ENCODE measurements at regions not wholly inside any gene's neighbourhood (a gene's known extent, or its start where the extent isn't known, plus 50 kb on each side); places are given as distances from the start of the nearest gene placed in this dataset.

DNA sequence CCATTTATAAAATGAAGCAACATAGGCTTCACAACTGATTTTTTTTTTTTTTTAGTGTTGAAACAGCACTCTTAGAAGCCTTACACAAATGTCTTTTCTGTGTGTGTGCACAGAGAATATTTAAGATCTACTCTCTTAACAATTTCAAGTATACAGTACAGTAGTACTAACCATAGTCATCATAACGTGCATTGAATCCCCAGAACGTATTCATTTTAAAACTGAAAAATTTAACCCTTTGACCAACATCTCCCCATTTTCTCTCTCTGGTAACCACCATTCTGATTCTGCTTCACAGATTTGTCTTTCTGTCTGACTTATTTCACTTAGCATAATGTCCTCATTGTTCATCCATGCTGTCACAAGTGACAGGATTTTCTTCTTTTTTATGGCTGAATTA is 475.6 kb downstream of the RFPL4B start:
- no peaks in the 10 kb centered on the region for H3K36me3 Mint-ChIP-seq (ENCODE audit: insufficient read depth)
- H3K9me3 Mint-ChIP-seq = peaks cover 9% of the 10 kb centered on the region
- no peaks in the 10 kb centered on the region for H3K27me3 Mint-ChIP-seq

DNA sequence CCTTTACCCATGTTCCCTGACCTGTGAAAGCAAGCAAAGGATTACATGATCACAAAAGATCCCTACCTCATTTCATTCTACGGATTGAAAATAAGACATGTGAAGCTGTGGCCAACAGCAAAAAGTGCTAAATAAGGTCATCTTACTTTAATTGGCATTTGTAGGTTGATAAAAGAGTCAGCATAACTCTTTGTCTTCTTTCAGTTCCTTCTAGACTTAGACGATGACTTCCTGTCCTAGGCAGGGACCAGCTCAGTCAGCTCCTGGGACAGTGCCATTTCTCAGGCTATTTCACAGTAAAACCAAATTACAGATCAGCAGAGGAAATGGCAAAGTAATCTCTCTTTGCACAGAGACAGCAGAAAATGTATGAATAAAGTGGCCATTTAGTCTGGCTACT is 480.7 kb downstream of the RFPL4B start:
- Mint-ChIP-seq H3K27ac (ENCODE audit: low read depth) (no peak overlapping the region), H3K4me1 (no peaks in the 10 kb centered on the region), H3K27me3 (no peaks in the 10 kb centered on the region), H3K36me3 (ENCODE audit: insufficient read depth) (no peaks in the 10 kb centered on the region), H3K4me3 (no peak overlapping the region), H3K9me3 (no peaks in the 10 kb centered on the region)
- DNase-seq (ENCODE audit: low spot score in 2 of 2) (no peak), ATAC-seq (replicated peaks; ENCODE audit: extremely low read depth, poor library complexity, severe bottlenecking) (no peak)

More for the DNA sequence above, 475.6 kb downstream of the RFPL4B start:
- Mint-ChIP-seq H3K4me1 (no peaks in the 10 kb centered on the region), H3K4me3 (no peak overlapping the region), H3K27ac (ENCODE audit: low read depth) (no peak overlapping the region)
- DNase-seq (ENCODE audit: low spot score in 2 of 2) (no peak), ATAC-seq (replicated peaks; ENCODE audit: extremely low read depth, poor library complexity, severe bottlenecking) (no peak)

DNA sequence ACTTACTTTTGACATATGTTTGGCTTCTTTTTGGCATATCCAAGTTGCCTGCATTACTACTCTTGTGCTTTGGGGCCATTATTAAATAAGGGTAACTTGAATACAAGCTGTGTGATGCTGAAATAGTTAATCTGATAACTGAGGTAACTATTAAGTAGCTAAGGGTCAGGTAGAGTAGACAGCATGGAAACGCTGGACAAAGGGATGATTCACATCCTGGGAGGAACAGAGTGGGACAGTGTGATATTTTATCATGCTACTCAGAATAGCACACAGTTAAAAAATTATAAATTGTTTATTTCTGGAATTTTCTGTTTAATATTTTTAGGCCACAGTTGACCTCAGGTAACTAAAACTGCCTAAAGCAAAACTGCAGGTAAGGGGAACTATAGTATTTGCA is 483.9 kb downstream of the RFPL4B start:
- no peaks in the 10 kb centered on the region for H3K9me3 Mint-ChIP-seq
- no peak for ATAC-seq (replicated peaks; ENCODE audit: extremely low read depth, poor library complexity, severe bottlenecking)

DNA sequence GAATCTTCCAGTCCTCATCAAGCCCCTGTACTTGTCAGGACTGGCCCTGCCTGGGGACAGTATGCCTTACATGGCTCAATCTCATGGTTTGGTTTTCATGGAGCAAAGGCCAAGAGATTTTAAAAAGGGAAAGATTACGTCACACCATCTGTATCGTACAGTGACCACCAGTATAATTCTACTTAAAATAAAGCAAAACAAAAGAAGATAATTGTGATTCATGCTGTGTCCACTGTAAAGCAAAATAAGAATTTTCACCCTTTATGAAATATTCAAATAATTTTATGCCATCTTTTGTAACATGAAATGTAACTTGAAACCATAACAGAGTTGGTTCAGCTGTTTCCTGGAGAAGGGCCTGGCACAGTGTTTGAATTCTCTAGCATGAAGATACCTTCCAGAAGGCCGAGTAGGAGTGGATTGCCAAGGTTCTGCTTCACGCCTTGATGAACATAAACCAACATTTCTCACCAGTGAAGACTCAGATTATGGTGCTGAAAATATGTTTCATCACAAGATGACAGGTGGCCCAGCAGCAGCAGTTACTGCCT is 486.5 kb downstream of the RFPL4B start:
- DNase-seq (ENCODE audit: low spot score in 2 of 2) (no peak), ATAC-seq (replicated peaks; ENCODE audit: extremely low read depth, poor library complexity, severe bottlenecking) (no peak)
- no peaks in the 10 kb centered on the region for H3K4me1 Mint-ChIP-seq
- no peak overlapping the region for H3K27ac Mint-ChIP-seq (ENCODE audit: low read depth)
- no peaks in the 10 kb centered on the region for H3K27me3 Mint-ChIP-seq
- H3K9me3 Mint-ChIP-seq = no peaks in the 10 kb centered on the region
- no peak overlapping the region for H3K4me3 Mint-ChIP-seq
- H3K36me3 Mint-ChIP-seq (ENCODE audit: insufficient read depth) = no peaks in the 10 kb centered on the region

More for the DNA sequence above, 483.9 kb downstream of the RFPL4B start:
- Mint-ChIP-seq H3K4me3 (no peak overlapping the region), H3K4me1 (no peaks in the 10 kb centered on the region), H3K27ac (ENCODE audit: low read depth) (no peak overlapping the region), H3K36me3 (ENCODE audit: insufficient read depth) (no peaks in the 10 kb centered on the region), H3K27me3 (no peaks in the 10 kb centered on the region)
- DNase-seq (ENCODE audit: low spot score in 2 of 2) = no peak

DNA sequence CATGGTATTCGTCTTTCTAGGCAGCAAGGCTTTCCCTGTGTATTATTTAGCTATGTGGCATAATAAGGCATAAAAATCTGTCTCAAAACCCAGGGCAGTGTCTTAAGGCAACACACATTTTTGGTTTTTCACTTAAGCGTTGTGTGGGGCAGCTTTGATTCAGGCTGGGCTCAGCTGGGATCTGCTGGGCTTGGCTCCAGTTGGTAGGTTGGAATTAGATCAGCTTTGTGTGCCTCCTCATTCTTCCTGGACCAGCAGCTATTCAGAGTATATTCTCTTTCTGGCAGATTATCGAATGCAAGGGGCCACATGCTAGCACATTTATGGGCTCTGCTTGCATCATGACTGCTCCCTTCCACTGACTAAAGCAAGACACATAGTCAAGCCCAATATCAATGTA is 487.9 kb downstream of the RFPL4B start:
- ATAC-seq (replicated peaks; ENCODE audit: extremely low read depth, poor library complexity, severe bottlenecking) (no peak), DNase-seq (ENCODE audit: low spot score in 2 of 2) (no peak)
- H3K9me3 Mint-ChIP-seq = no peaks in the 10 kb centered on the region
- no peaks in the 10 kb centered on the region for H3K4me1 Mint-ChIP-seq
- H3K4me3 Mint-ChIP-seq = no peak overlapping the region
- no peaks in the 10 kb centered on the region for H3K27me3 Mint-ChIP-seq
- no peaks in the 10 kb centered on the region for H3K36me3 Mint-ChIP-seq (ENCODE audit: insufficient read depth)
- H3K27ac Mint-ChIP-seq (ENCODE audit: low read depth) = no peak overlapping the region

DNA sequence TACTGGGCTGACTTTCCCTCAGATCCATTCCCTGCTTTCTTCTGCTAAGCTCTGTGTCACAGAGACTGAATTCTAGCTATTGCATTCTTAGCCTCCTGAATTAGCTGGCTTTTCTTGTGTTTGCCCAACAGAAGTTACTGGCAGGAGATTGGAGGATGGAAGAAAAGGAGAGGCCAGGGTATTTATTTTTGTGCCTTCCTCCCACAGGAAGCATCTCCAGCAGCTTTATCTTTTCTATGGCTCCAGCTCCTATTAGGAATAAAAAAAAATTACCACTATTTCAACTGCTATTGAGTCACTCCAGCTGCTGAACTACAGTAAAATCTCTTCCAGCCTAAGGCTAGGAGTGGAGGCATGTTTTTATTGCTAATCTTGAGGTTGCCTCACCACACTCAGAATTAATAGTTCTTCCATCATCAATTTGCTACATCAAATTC is 492.4 kb downstream of the RFPL4B start:
- Mint-ChIP-seq H3K4me1 (no peaks in the 10 kb centered on the region), H3K27me3 (no peaks in the 10 kb centered on the region), H3K36me3 (ENCODE audit: insufficient read depth) (peaks cover 2% of the 10 kb centered on the region), H3K9me3 (peaks cover 11% of the 10 kb centered on the region), H3K27ac (ENCODE audit: low read depth) (no peak overlapping the region), H3K4me3 (no peak overlapping the region)
- DNase-seq (ENCODE audit: low spot score in 2 of 2) = no peak
- ATAC-seq (replicated peaks; ENCODE audit: extremely low read depth, poor library complexity, severe bottlenecking) = no peak

DNA sequence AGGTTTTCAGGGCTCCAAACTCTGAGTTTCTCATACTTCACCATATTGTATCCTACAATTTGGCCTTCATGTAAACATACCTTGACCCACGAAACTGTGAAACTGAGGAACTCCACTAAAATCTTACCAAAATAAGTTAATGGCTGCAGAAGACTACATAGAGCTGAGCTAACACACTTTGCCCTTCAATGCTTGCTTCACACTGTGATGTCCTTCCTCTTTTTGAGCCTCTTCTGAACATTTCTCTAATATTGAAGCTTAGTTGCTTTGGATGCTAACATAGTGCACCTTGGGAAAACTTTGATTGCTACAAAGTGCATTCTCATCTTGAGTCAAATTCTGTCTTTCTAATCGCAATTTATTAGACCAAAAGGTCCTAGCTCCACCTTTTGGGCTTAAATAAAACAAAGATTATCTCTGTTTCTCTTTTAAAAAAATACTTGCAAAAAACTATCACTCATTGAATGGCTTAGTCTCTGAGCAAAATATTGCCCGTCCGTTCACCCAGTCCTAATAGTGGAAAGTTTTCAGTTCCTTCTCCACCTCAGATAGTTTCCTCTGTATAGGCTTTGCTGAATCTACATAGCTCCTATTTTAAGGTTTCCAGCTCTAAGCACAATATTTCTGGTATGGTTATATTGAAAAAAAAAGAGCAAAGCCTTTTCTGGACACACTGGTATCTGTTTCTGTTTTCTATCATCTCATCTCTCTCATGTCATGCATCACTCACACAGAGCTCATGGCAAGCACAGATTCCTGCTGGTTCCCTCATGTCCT is 494.6 kb downstream of the RFPL4B start:
- DNase-seq (ENCODE audit: low spot score in 2 of 2) (no peak), ATAC-seq (replicated peaks; ENCODE audit: extremely low read depth, poor library complexity, severe bottlenecking) (no peak)
- Mint-ChIP-seq H3K9me3 (peaks cover 11% of the 10 kb centered on the region), H3K36me3 (ENCODE audit: insufficient read depth) (peaks cover 2% of the 10 kb centered on the region), H3K4me3 (no peak overlapping the region), H3K4me1 (no peaks in the 10 kb centered on the region), H3K27ac (ENCODE audit: low read depth) (no peak overlapping the region), H3K27me3 (no peaks in the 10 kb centered on the region)

DNA sequence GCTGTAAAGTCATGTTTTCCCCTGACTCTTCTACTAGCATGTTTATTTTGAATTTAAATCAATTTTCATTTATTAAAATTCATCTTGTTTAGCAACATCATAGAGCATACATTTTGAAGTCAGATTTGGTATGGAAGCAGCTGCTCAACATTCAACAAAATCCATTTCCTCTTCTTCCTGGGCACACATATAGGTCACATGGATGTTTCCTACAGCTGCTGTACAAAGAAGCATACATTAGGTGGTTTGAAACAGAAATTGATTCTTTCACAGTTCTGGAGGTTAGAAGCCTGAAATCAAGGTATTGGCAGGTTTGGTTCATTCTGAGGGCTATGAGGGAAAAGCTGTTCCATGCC is 495.2 kb downstream of the RFPL4B start:
- DNase-seq (ENCODE audit: low spot score in 2 of 2) (no peak), ATAC-seq (replicated peaks; ENCODE audit: extremely low read depth, poor library complexity, severe bottlenecking) (no peak)
- Mint-ChIP-seq H3K4me3 (no peak overlapping the region), H3K27me3 (no peaks in the 10 kb centered on the region), H3K9me3 (peaks cover 16% of the 10 kb centered on the region), H3K36me3 (ENCODE audit: insufficient read depth) (peaks cover 2% of the 10 kb centered on the region), H3K4me1 (no peaks in the 10 kb centered on the region), H3K27ac (ENCODE audit: low read depth) (no peak overlapping the region)

DNA sequence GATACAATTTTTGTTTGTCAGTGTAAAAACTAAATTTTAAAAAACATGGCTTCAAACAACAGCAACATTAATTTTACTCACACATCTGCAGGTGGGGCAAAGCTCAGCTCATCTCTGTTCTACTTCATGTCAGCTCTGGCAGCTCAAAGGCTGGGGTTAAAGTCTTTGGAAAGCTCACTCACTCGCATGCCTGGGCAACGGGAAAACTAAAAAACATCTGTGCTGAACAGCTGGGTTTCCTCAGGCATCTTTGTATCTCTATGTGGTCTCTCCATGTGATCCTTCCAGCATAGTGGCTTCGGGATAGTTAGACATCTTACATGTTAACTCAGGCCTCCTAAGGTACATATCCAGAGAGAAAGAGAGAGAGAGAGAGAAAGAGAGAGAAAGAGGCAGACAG is 499.6 kb downstream of the RFPL4B start:
- no peaks in the 10 kb centered on the region for H3K4me1 Mint-ChIP-seq
- H3K36me3 Mint-ChIP-seq (ENCODE audit: insufficient read depth) = peaks cover 2% of the 10 kb centered on the region
- H3K9me3 Mint-ChIP-seq = peaks cover 17% of the 10 kb centered on the region
- no peak overlapping the region for H3K27ac Mint-ChIP-seq (ENCODE audit: low read depth)
- H3K4me3 Mint-ChIP-seq = no peak overlapping the region
- ATAC-seq (replicated peaks; ENCODE audit: extremely low read depth, poor library complexity, severe bottlenecking) (no peak), DNase-seq (ENCODE audit: low spot score in 2 of 2) (no peak)
- no peaks in the 10 kb centered on the region for H3K27me3 Mint-ChIP-seq

DNA sequence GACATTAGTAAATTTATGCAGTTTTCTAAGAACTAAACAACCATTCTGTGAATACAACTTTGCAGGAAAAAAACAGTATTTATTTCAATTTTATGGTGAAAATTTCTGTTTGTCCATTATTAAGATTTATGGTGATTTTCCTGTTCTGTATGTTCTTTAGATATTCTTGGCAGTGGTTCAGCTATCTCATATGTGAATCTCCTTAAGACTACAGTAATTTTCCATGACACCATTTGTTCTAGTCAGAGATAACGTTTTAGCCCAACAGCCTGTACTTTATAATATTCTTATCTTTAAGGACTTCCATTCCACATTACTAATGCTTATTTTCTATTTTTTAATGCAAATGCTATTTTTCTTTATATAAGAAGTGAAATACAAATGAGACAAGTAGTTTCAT is 504.0 kb downstream of the RFPL4B start:
- H3K4me1 Mint-ChIP-seq = no peaks in the 10 kb centered on the region
- H3K27ac Mint-ChIP-seq (ENCODE audit: low read depth) = no peak overlapping the region
- H3K9me3 Mint-ChIP-seq = peaks cover 6% of the 10 kb centered on the region
- no peaks in the 10 kb centered on the region for H3K36me3 Mint-ChIP-seq (ENCODE audit: insufficient read depth)
- ATAC-seq (replicated peaks; ENCODE audit: extremely low read depth, poor library complexity, severe bottlenecking) = no peak
- no peaks in the 10 kb centered on the region for H3K27me3 Mint-ChIP-seq
- H3K4me3 Mint-ChIP-seq = no peak overlapping the region
- no peak for DNase-seq (ENCODE audit: low spot score in 2 of 2)

DNA sequence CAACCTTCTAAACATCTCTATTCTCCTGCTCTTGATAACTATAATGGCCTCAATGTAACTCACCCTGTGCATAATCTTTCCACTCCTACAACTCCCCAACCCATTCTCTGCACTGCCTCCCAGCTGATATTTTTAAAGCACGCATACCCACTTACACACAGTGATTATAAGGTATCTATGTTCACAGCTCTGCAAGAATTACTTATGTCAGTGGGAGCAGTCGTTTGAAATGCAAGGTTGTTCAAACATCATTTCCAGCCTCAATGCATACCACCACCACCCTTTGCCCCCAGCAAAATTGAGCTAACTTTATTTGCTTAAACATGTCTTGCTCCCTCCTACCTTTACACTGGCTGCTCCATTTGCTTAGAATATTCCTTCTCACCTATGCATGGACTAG is 506.0 kb downstream of the RFPL4B start:
- peaks cover 6% of the 10 kb centered on the region for H3K9me3 Mint-ChIP-seq
- no peak for DNase-seq (ENCODE audit: low spot score in 2 of 2)
- H3K4me3 Mint-ChIP-seq = no peak overlapping the region
- no peaks in the 10 kb centered on the region for H3K4me1 Mint-ChIP-seq
- ATAC-seq (replicated peaks; ENCODE audit: extremely low read depth, poor library complexity, severe bottlenecking) = no peak
- H3K27ac Mint-ChIP-seq (ENCODE audit: low read depth) = no peak overlapping the region
- H3K36me3 Mint-ChIP-seq (ENCODE audit: insufficient read depth) = no peaks in the 10 kb centered on the region
- H3K27me3 Mint-ChIP-seq = no peaks in the 10 kb centered on the region

DNA sequence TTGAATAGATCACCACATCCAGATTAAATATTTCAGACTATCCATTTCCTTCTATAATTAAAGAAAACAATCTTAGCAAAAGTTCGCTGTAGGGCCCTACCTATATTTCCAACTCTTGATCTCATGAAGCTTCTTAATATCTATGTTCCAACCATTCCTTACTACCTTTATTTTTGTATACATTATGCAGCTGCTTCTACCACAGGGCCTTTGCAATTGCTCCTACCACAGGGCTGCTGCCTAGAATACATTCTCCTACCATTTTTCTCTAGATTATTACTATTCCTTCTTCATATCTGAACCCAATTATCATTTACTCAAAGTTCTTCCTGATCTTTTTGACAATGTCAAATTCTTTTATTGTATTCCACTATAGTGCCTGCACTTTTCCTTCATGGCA is 516.6 kb downstream of the RFPL4B start:
- H3K4me1 Mint-ChIP-seq = no peaks in the 10 kb centered on the region
- ATAC-seq (replicated peaks; ENCODE audit: extremely low read depth, poor library complexity, severe bottlenecking) (no peak), DNase-seq (ENCODE audit: low spot score in 2 of 2) (no peak)
- H3K4me3 Mint-ChIP-seq = no peak overlapping the region
- peaks cover 7% of the 10 kb centered on the region for H3K9me3 Mint-ChIP-seq
- H3K27me3 Mint-ChIP-seq = no peaks in the 10 kb centered on the region
- peaks cover 4% of the 10 kb centered on the region for H3K36me3 Mint-ChIP-seq (ENCODE audit: insufficient read depth)
- no peak overlapping the region for H3K27ac Mint-ChIP-seq (ENCODE audit: low read depth)

DNA sequence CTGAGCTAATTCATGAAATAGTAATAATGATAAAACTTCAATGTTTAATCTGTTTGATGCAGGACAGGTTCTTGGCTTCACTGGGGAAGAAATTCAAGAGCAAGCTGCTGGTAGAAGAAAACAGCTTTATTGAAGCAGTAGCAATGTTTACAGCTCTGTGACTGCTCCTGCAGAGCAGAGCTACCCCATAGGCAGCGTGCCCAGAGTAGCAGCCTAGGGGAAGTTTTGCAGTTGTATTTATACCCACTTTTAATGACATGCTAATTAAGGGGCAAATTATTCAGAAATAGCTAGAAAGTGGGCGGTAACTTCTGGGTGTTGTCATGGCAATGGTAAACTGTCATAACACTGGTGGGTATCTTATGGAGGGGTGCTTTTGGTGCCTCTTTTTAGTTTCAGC is 518.0 kb downstream of the RFPL4B start:
- Mint-ChIP-seq H3K9me3 (peaks cover 17% of the 10 kb centered on the region), H3K36me3 (ENCODE audit: insufficient read depth) (peaks cover 4% of the 10 kb centered on the region)
- no peak for ATAC-seq (replicated peaks; ENCODE audit: extremely low read depth, poor library complexity, severe bottlenecking)

More for the DNA sequence above, 518.0 kb downstream of the RFPL4B start:
- H3K4me3 Mint-ChIP-seq = no peak overlapping the region
- H3K27me3 Mint-ChIP-seq = no peaks in the 10 kb centered on the region
- H3K27ac Mint-ChIP-seq (ENCODE audit: low read depth) = no peak overlapping the region
- DNase-seq (ENCODE audit: low spot score in 2 of 2) = no peak
- H3K4me1 Mint-ChIP-seq = no peaks in the 10 kb centered on the region

All from central memory CD8-positive, alpha-beta T cell (primary cell).